Neural progenitor cell (in vitro differentiated cells): ENCODE measurements at regions not wholly inside any gene's neighbourhood (a gene's known extent, or its start where the extent isn't known, plus 50 kb on each side); places are given as distances from the start of the nearest gene placed in this dataset.
"Not testable (repeated sequence)": the region's sequence is repeated elsewhere in the genome, so short reads cannot be mapped to it uniquely, and the experiment has no call there.

Experiments
- DNase-seq: peaks from one replicate; pipeline ENCODE4 v3.0.0-alpha.2; 2016; ENCODE audit warnings: low spot score
- H2AFZ ChIP-seq: fragments of 200-600 bp; sonication (generic); replicated peaks from 2 replicates; pipeline ENCODE4 v1.6.1; 2016; ENCODE audit warnings: antibody characterized with exemption
- H3F3A ChIP-seq: fragments of 200-600 bp; sonication (generic); 2 replicates; pipeline ENCODE4 v1.6.1; 2016; ENCODE audit warnings: antibody characterized with exemption, low read depth
- H3K27ac ChIP-seq: fragments of 200-600 bp; sonication (generic); 2 replicates; pipeline ENCODE4 v1.5.1; 2016; ENCODE audit warnings: mild to moderate bottlenecking
- H3K27me3 ChIP-seq: fragments of 200-600 bp; sonication (generic); 2 replicates; pipeline ENCODE4 v1.6.1; 2016; ENCODE audit warnings: mild to moderate bottlenecking, moderate library complexity
- H3K36me3 ChIP-seq: fragments of 200-600 bp; sonication (generic); 2 replicates; pipeline ENCODE4 v1.5.1; 2016
- H3K4me1 ChIP-seq: fragments of 200-600 bp; sonication (generic); 2 replicates; pipeline ENCODE4 v1.6.1; 2016; ENCODE audit warnings: mixed run types
- H3K4me2 ChIP-seq: fragments of 200-600 bp; sonication (generic); 2 replicates; pipeline ENCODE4 v1.6.1; 2016
- H3K4me3 ChIP-seq: fragments of 200-600 bp; sonication (generic); 2 replicates; pipeline ENCODE4 v1.5.1; 2016
- H3K79me2 ChIP-seq: fragments of 200-600 bp; sonication (generic); 2 replicates; pipeline ENCODE4 v1.6.1; 2016; ENCODE audit warnings: low read depth
- H3K9ac ChIP-seq: fragments of 200-600 bp; sonication (generic); 2 replicates; pipeline ENCODE4 v1.6.1; 2016
- H3K9me3 ChIP-seq: fragments of 200-600 bp; sonication (generic); 2 replicates; pipeline ENCODE4 v1.5.1; 2016; ENCODE audit warnings: low read depth
- H4K20me1 ChIP-seq: fragments of 200-600 bp; sonication (generic); 2 replicates; pipeline ENCODE4 v1.6.1; 2016; ENCODE audit warnings: low read depth
- H3K27ac Mint-ChIP-seq: 3 replicates; pipeline ENCODE4 v1.8.0; 2021; ENCODE audit warnings: mixed read lengths
- H3K27me3 Mint-ChIP-seq: 2 replicates; pipeline ENCODE4 v1.8.0; 2022; ENCODE audit warnings: low read depth, mild to moderate bottlenecking, inconsistent platforms, moderate library complexity, mixed read lengths; ENCODE audit not compliant: insufficient read depth
- H3K36me3 Mint-ChIP-seq: 3 replicates; pipeline ENCODE4 v1.8.0; 2021; ENCODE audit warnings: mixed read lengths
- H3K4me1 Mint-ChIP-seq: 3 replicates; pipeline ENCODE4 v1.8.0; 2021; ENCODE audit warnings: mixed read lengths
- H3K4me3 Mint-ChIP-seq: 3 replicates; pipeline ENCODE4 v1.8.0; 2021; ENCODE audit warnings: mild to moderate bottlenecking, moderate library complexity, mixed read lengths
- H3K9me3 Mint-ChIP-seq: 3 replicates; pipeline ENCODE4 v1.8.0; 2020; ENCODE audit warnings: mixed read lengths
- EZH2 ChIP-seq: fragments of 200-600 bp; sonication (generic); IDR thresholded peaks from 2 replicates; pipeline ENCODE4 v1.6.1; 2017; ENCODE audit warnings: antibody characterized with exemption, mild to moderate bottlenecking, moderate library complexity
- EZH2phosphoT487 ChIP-seq: fragments of 200-600 bp; sonication (generic); IDR thresholded peaks from 2 replicates; pipeline ENCODE4 v1.6.1; 2017; ENCODE audit warnings: antibody characterized with exemption
- TF ChIP-seq, protein P1 (sequence below): fragments of 200-600 bp; sonication (generic); IDR thresholded peaks from 2 replicates; pipeline ENCODE4 v1.5.1; 2017; ENCODE audit warnings: antibody characterized with exemption, mild to moderate bottlenecking

GRCh38 chr1:173269490-173270230 lies 62.5 kb upstream of the TNFSF4 start:
- H4K20me1 ChIP-seq: no peaks in the 10 kb centered on the region
- H3K9me3 Mint-ChIP-seq: no peaks in the 10 kb centered on the region
- no peaks in the 10 kb centered on the region for H3K36me3 Mint-ChIP-seq
- no peaks in the 10 kb centered on the region for H3K79me2 ChIP-seq
- no peaks in the 10 kb centered on the region for H3K36me3 ChIP-seq
- no peaks in the 10 kb centered on the region for H3K9me3 ChIP-seq
- no peak for TF ChIP-seq EZH2
- TF ChIP-seq EZH2phosphoT487: no peak
- TF ChIP-seq, protein P1, sequence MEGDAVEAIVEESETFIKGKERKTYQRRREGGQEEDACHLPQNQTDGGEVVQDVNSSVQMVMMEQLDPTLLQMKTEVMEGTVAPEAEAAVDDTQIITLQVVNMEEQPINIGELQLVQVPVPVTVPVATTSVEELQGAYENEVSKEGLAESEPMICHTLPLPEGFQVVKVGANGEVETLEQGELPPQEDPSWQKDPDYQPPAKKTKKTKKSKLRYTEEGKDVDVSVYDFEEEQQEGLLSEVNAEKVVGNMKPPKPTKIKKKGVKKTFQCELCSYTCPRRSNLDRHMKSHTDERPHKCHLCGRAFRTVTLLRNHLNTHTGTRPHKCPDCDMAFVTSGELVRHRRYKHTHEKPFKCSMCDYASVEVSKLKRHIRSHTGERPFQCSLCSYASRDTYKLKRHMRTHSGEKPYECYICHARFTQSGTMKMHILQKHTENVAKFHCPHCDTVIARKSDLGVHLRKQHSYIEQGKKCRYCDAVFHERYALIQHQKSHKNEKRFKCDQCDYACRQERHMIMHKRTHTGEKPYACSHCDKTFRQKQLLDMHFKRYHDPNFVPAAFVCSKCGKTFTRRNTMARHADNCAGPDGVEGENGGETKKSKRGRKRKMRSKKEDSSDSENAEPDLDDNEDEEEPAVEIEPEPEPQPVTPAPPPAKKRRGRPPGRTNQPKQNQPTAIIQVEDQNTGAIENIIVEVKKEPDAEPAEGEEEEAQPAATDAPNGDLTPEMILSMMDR: no peak
- H3K27me3 Mint-ChIP-seq: no peaks in the 10 kb centered on the region
- peaks cover 3% of the 10 kb centered on the region for H3F3A ChIP-seq
- H3K27ac Mint-ChIP-seq: no peak overlapping the region
- H3K9ac ChIP-seq: no peak overlapping the region
- H3K27ac ChIP-seq: no peak overlapping the region
- H3K27me3 ChIP-seq: no peaks in the 10 kb centered on the region
- H3K4me3 Mint-ChIP-seq: no peak overlapping the region
- peaks cover 9% of the 10 kb centered on the region for H3K4me1 ChIP-seq
- H3K4me3 ChIP-seq: no peak overlapping the region
- H3K4me1 Mint-ChIP-seq: no peaks in the 10 kb centered on the region
- H2AFZ ChIP-seq: no peak overlapping the region
- DNase-seq: no peak
- H3K4me2 ChIP-seq: no peak overlapping the region

GRCh38 chr1:173270243-173270642 lies 63.1 kb upstream of the TNFSF4 start:
- no peak overlapping the region for H3K4me3 Mint-ChIP-seq
- no peaks in the 10 kb centered on the region for H3K4me1 Mint-ChIP-seq
- no peaks in the 10 kb centered on the region for H3K36me3 ChIP-seq
- H3F3A ChIP-seq: peaks cover 3% of the 10 kb centered on the region
- H3K36me3 Mint-ChIP-seq: no peaks in the 10 kb centered on the region
- no peaks in the 10 kb centered on the region for H3K27me3 Mint-ChIP-seq
- H3K27ac ChIP-seq: no peak overlapping the region
- DNase-seq: no peak
- H3K27me3 ChIP-seq: no peaks in the 10 kb centered on the region
- no peaks in the 10 kb centered on the region for H3K9me3 ChIP-seq
- no peak overlapping the region for H3K4me2 ChIP-seq
- H3K79me2 ChIP-seq: no peaks in the 10 kb centered on the region
- H3K9ac ChIP-seq: no peak overlapping the region
- no peak overlapping the region for H3K27ac Mint-ChIP-seq
- peaks cover 11% of the 10 kb centered on the region for H3K4me1 ChIP-seq
- no peaks in the 10 kb centered on the region for H3K9me3 Mint-ChIP-seq
- H4K20me1 ChIP-seq: no peaks in the 10 kb centered on the region
- TF ChIP-seq EZH2 (no peak), EZH2phosphoT487 (no peak)
- TF ChIP-seq, protein P1: no peak
- H3K4me3 ChIP-seq: no peak overlapping the region
- no peak overlapping the region for H2AFZ ChIP-seq

GRCh38 chr1:173271021-173271420 lies 63.9 kb upstream of the TNFSF4 start:
- peaks cover 14% of the 10 kb centered on the region for H3K4me1 ChIP-seq
- H2AFZ ChIP-seq, H3K4me3 ChIP-seq, H3K9ac ChIP-seq, H3K4me1 Mint-ChIP-seq, H3K27me3 ChIP-seq, H3K27ac ChIP-seq, H3K36me3 Mint-ChIP-seq, H3K4me2 ChIP-seq, H3K79me2 ChIP-seq, H3K27me3 Mint-ChIP-seq, DNase-seq, H3K27ac Mint-ChIP-seq, H4K20me1 ChIP-seq, H3K9me3 Mint-ChIP-seq, H3F3A ChIP-seq, H3K4me3 Mint-ChIP-seq, H3K9me3 ChIP-seq, H3K36me3 ChIP-seq: not testable (repeated sequence)

DNA sequence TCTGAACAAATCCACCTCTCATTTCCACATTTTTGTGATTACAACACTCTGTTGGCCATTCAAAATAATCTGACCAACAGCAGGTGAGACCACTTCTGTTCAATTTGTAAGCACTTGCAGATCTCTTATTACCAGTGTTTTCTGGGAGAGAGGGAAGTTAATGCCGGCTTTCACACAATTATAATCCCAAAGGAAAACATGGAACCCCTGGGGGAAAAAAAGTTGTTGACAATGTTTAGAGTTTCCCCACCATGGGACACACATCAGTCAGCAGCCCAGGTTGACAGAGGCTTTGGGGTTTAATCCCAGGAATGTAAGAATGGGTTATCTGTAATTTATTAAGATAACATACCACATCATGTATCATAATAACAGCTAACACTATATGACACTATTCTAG lies 68.4 kb upstream of the TNFSF4 start:
- H3F3A ChIP-seq: no peaks in the 10 kb centered on the region
- H4K20me1 ChIP-seq: no peaks in the 10 kb centered on the region
- Mint-ChIP-seq H3K4me1 (no peaks in the 10 kb centered on the region), H3K27ac (no peak overlapping the region), H3K36me3 (no peaks in the 10 kb centered on the region), H3K9me3 (no peaks in the 10 kb centered on the region), H3K4me3 (no peak overlapping the region), H3K27me3 (no peaks in the 10 kb centered on the region)
- TF ChIP-seq EZH2: no peak
- H3K9me3 ChIP-seq: no peaks in the 10 kb centered on the region
- peaks cover 4% of the 10 kb centered on the region for H3K4me1 ChIP-seq
- no peak overlapping the region for H3K4me2 ChIP-seq
- H3K79me2 ChIP-seq: no peaks in the 10 kb centered on the region
- H2AFZ ChIP-seq: no peak overlapping the region
- DNase-seq: no peak
- H3K9ac ChIP-seq: no peak overlapping the region
- no peak overlapping the region for H3K27ac ChIP-seq
- H3K27me3 ChIP-seq: no peaks in the 10 kb centered on the region
- no peak overlapping the region for H3K4me3 ChIP-seq
- H3K36me3 ChIP-seq: no peaks in the 10 kb centered on the region
